NOMO-1 (cell line): ENCODE measurements at regions not wholly inside any gene's neighbourhood (a gene's known extent, or its start where the extent isn't known, plus 50 kb on each side); places are given as distances from the start of the nearest gene placed in this dataset.
"Not testable (repeated sequence)": the region's sequence is repeated elsewhere in the genome, so short reads cannot be mapped to it uniquely, and the experiment has no call there.

Experiments used
- DNase-seq, 2 experiments: peaks; one replicate each; lab custom pipeline; 2025; ENCODE audit not compliant: unreplicated experiment in 2 of 2; lab: John Stamatoyannopoulos, UW

DNA sequence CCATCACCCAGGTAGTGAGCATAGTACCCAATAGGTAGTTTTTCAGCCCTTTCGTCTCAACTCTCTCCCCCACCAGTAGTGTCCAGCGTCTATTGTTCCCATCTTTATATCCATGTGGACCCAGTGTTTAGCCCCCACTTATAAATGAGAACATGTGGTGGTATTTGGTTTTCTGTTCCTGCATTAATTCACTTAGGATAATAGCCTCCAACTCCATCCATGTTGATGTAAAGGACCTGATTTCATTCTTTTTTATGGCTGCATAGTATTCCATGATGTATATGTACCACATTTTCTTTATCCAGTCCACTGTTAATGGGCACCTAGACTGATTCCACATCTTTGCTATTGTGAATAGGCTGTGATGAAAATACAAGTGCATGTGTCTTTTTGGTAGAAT lies 51.3 kb downstream of the NACA2 start:
- not testable (repeated sequence) for DNase-seq

DNA sequence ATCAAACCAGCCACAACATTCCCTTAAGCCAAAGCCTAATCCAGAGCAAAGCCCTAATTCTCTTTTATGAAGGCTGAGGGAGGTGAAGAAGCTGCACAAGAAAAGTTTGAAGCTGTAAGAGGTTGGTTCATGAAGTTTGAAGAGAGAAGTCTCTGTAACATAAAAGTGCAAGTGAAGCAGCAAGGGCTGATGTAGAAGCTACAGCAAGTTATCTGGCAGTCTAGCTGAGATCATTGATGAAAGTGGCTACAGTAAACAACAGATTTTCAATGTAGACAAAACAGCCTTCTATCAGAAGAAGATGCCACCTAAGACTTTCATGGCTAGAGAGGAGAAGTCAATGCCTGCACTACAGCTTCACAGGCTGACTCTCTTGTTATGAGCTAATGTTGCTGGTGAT lies 52.5 kb downstream of the NACA2 start:
- no peak for DNase-seq

DNA sequence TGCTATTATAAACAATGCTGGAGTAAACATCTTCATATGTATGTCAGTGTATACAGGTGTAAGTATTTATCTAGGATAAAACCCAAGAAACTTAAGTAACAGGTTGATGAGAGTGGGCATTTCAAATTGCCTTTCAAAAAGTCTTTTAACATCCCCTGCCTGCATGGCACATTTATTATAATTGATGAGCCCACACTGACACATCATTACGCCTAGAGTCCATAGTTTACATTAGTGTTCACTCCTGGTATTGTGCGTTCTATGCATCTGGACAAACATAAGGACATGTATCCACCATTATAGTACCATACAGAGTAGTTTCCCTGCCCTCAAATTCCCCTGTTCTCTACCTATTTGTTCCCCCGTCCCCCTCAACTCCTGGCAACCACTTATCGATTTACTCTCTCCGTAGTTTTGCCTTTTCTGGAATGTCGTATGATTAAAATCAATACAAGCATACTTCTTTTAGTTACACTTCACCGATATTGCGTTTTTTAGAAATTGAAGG lies 53.7 kb downstream of the NACA2 start:
- no peak for DNase-seq

DNA sequence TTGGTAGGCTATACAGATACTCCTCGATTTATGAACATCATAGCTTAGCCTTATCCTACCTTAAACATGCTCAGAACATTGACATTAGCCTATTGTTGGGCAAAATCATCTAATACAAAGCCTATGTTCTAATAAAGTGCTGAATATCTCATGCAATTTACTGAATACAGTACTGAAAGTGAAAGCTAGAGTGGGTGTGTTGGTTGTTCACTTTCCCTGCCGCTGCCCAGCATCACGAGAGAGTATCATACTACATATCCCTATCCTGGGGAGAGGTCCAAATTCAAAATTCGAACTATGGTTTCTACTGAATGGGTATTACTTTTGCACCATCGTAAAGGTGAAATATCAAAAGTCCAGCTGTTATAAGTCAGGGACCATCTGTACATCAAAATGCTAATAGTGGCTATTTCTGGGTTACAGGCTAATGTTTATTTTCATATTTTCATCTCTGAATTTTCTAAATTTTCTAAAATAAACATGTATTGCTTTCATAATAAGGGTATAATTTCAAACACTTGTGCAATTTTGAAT lies 54.5 kb downstream of the NACA2 start:
- DNase-seq = peak in 1 of 2 experiments; percentile 11
